ENCODE measurements at regions not wholly inside any gene's neighbourhood (a gene's known extent, or its start where the extent isn't known, plus 50 kb on each side); places are given as distances from the start of the nearest gene placed in this dataset.

GRCh38 chr10:30745953-30746352 lies 116.4 kb upstream of the LYZL2 start:
- no peak for TF ChIP-seq POLR2A (IDR thresholded peaks at IDR 0.05)
- no peak for TF ChIP-seq CTCF (IDR thresholded peaks at IDR 0.05)

Data from uterus (tissue), 2 donors.